Sigmoid colon (tissue), 4 donors: ENCODE measurements at regions not wholly inside any gene's neighbourhood (a gene's known extent, or its start where the extent isn't known, plus 50 kb on each side); places are given as distances from the start of the nearest gene placed in this dataset.

Source experiments
- CTCF ChIP-seq, 4 experiments: fragments of 450-650 bp in 3 of 4; fragments of 200-600 bp in 1 of 4; IDR thresholded peaks; one replicate each; pipeline ENCODE4 v1.5.1; 2016 to 2019; ENCODE audit warnings: antibody characterized with exemption in 4 of 4, mild to moderate bottlenecking in 3 of 4, moderate library complexity in 2 of 4
- EP300 ChIP-seq, 4 donors: sonication (generic); formaldehyde crosslinking; IDR thresholded peaks; one replicate each; pipeline ENCODE4 v1.6.1; 2017; ENCODE audit warnings: antibody characterized with exemption in 4 of 4
- POLR2A ChIP-seq, 2 donors: fragments of 450-650 bp; IDR thresholded peaks; one replicate each; pipeline ENCODE4 v1.6.1; 2016; ENCODE audit warnings: antibody characterized with exemption in 2 of 2, mild to moderate bottlenecking in 2 of 2, moderate library complexity in 2 of 2
- POLR2AphosphoS5 ChIP-seq, 4 donors: sonication (generic); formaldehyde crosslinking; IDR thresholded peaks; one replicate each; pipeline ENCODE4 v1.6.1; 2017; ENCODE audit warnings: antibody characterized with exemption in 4 of 4

DNA sequence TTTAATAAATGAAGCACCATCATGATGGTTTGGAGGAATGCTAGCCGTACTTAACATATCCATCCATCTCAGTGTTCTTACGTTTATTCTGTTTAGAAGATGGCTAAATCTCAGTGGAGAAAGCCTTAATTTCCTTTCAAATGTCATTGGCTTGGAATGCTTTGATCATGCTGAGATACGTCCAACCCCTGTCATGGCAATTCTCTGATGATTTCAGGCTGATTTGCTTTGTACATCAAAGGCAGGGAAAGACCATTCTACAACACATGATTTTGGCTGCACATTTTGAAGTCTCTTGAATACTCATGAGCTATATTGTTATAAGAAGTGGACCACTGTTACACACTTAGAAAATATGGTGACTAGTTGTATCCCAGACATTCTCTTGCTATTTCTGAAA, 1048.4 kb downstream of the MAT2B start:
- TF ChIP-seq CTCF (IDR thresholded peaks at IDR 0.05), result no peak
- no peak for TF ChIP-seq POLR2AphosphoS5 (IDR thresholded peaks at IDR 0.05)
- TF ChIP-seq POLR2A (IDR thresholded peaks at IDR 0.05), result no peak
- TF ChIP-seq EP300 (IDR thresholded peaks at IDR 0.05), result no peak
